ENCODE measurements at regions not wholly inside any gene's neighbourhood (a gene's known extent, or its start where the extent isn't known, plus 50 kb on each side); places are given as distances from the start of the nearest gene placed in this dataset.
"Not testable (repeated sequence)": the region's sequence is repeated elsewhere in the genome, so short reads cannot be mapped to it uniquely, and the experiment has no call there.

- TF ChIP-seq CTCF (IDR thresholded peaks at IDR 0.05); POLR2AphosphoS5 (IDR thresholded peaks at IDR 0.05); EP300 (IDR thresholded peaks at IDR 0.05); POLR2A (IDR thresholded peaks at IDR 0.05; ENCODE audit: low read depth): not testable (repeated sequence)
Measured at GRCh38 chr7:113303388-113303787, 185.0 kb upstream of the SMIM30 start.

Data from esophagus muscularis mucosa (tissue), 4 donors.